ENCODE measurements at regions not wholly inside any gene's neighbourhood (a gene's known extent, or its start where the extent isn't known, plus 50 kb on each side); places are given as distances from the start of the nearest gene placed in this dataset.
A peak's percentile ranks its signal among the peaks of the same experiment; 100 is the strongest.
"Not testable (repeated sequence)": the region's sequence is repeated elsewhere in the genome, so short reads cannot be mapped to it uniquely, and the experiment has no call there.

DNA sequence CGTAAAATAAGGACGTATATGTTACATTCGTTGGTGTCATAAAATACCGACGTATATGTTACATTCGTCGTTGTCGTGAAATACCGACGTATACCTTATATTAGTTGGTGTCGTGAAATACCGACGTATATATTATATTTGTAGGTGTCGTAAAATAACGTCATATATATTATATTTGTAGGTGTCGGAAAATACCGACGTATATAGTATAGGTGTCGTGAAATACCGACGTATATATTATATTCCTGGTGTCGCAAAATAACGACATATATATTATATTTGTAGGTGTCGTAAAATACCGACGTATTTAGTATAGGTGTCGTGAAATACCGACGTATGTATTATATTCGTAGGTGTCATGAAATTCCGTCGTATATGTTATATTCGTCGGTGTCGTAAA lies 459.5 kb downstream of the CPXCR1 start:
- DNase-seq: not testable (repeated sequence)

DNA sequence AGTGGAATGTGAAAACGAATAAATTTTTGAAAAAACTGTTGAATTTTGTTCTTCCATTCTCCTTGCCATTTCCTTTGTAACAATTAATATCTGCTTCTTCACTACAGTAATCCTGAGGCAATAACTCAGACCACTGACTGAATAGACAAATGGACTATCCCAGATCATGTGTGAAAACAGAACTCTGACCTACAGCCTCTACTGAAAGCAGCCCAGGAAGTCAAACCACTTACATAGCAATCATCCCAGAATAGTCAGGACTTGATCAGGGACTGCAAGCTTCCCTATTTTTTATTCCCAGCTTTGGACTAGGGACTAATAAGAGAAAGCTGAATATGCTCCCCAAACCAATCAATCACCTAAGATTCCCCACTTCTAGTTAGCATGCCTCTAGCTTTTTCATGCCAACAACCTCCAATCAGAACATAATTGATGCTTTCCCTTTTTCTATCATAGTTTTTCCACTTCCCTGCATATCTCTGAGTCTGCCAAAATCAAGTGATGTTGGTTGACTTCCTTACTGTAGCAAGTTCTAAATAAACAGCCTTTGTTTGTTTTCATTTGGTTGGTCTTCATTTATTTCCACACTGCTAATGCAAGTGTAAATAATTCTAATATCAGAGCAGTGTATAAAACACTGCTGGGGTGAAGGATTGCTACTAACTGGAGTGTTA lies 467.9 kb downstream of the CPXCR1 start:
- DNase-seq: peak; percentile 48

- DNase-seq: not testable (repeated sequence)
These were observed 468.4 kb downstream of the CPXCR1 start for GRCh38 chrX:89215447-89215787.
